ENCODE measurements at regions not wholly inside any gene's neighbourhood (a gene's known extent, or its start where the extent isn't known, plus 50 kb on each side); places are given as distances from the start of the nearest gene placed in this dataset.

GRCh38 chr1:173421286-173421685 is 55.8 kb upstream of the PRDX6 start (continued):
- TF ChIP-seq POLR2A (IDR thresholded peaks at IDR 0.05; ENCODE audit: control extremely low read depth in 1 of 2, low read depth in 2 of 2, low read length in 2 of 2): no peak

Data from H1 (cell line).